Gastroesophageal sphincter (tissue), 3 donors: ENCODE measurements at regions not wholly inside any gene's neighbourhood (a gene's known extent, or its start where the extent isn't known, plus 50 kb on each side); places are given as distances from the start of the nearest gene placed in this dataset.

ENCODE experiments used
- CTCF ChIP-seq, 4 experiments: fragments of 200-600 bp in 2 of 4; fragments of 450-650 bp in 2 of 4; sonication (generic) in 1 of 4; IDR thresholded peaks; one replicate each; pipeline ENCODE4 v1.5.1; 2017 to 2019; ENCODE audit warnings: antibody characterized with exemption in 4 of 4, mild to moderate bottlenecking in 2 of 4, moderate library complexity in 2 of 4
- EP300 ChIP-seq: sonication (generic); formaldehyde crosslinking; IDR thresholded peaks from one replicate; pipeline ENCODE4 v1.6.1; 2017; ENCODE audit warnings: antibody characterized with exemption, mild to moderate bottlenecking
- POLR2AphosphoS5 ChIP-seq: sonication (generic); formaldehyde crosslinking; IDR thresholded peaks from one replicate; pipeline ENCODE4 v1.6.1; 2017; ENCODE audit warnings: antibody characterized with exemption

GRCh38 chr18:76622651-76623050 is 127.6 kb upstream of the ZNF516 start:
- TF ChIP-seq CTCF (IDR thresholded peaks at IDR 0.05) (no peak), EP300 (no peak), POLR2AphosphoS5 (no peak)
